ENCODE measurements at regions not wholly inside any gene's neighbourhood (a gene's known extent, or its start where the extent isn't known, plus 50 kb on each side); places are given as distances from the start of the nearest gene placed in this dataset.

GRCh38 chr6:169397684-169398083, 144.0 kb upstream of the THBS2 start:
- no peak for TF ChIP-seq POLR2AphosphoS5 (IDR thresholded peaks at IDR 0.05; ENCODE audit: low read length)
- no peak for TF ChIP-seq ATF3 (IDR thresholded peaks at IDR 0.05; ENCODE audit: borderline replicate concordance, extremely low read depth, low read depth, low read length)
- TF ChIP-seq RCOR1 (conservative IDR thresholded peaks at IDR 0.05; ENCODE audit: low read depth, low read length) = no peak
- TF ChIP-seq POLR2A (IDR thresholded peaks at IDR 0.05; ENCODE audit: low read depth, low read length) = no peak
- no peak for TF ChIP-seq ZBTB33 (IDR thresholded peaks at IDR 0.05)
- TF ChIP-seq CTCF (IDR thresholded peaks at IDR 0.05 in 2 of 3, conservative IDR thresholded peaks at IDR 0.05 in 1 of 3; ENCODE audit: control insufficient read depth in 2 of 3, extremely low read depth in 1 of 3, insufficient read depth in 1 of 3, low read depth in 3 of 3, low read length in 3 of 3) = no peak
- no peak for TF ChIP-seq SIN3A (IDR thresholded peaks at IDR 0.05; ENCODE audit: low read depth, low read length)
